SKM-1 treated with dmso at 0.1 percent for 144 hours (cell line): ENCODE measurements at regions not wholly inside any gene's neighbourhood (a gene's known extent, or its start where the extent isn't known, plus 50 kb on each side); places are given as distances from the start of the nearest gene placed in this dataset.
A peak's percentile ranks its signal among the peaks of the same experiment; 100 is the strongest.

ENCODE experiments used
- DNase-seq: peaks from one replicate; lab custom pipeline; 2025; ENCODE audit not compliant: unreplicated experiment; lab: John Stamatoyannopoulos, UW

DNA sequence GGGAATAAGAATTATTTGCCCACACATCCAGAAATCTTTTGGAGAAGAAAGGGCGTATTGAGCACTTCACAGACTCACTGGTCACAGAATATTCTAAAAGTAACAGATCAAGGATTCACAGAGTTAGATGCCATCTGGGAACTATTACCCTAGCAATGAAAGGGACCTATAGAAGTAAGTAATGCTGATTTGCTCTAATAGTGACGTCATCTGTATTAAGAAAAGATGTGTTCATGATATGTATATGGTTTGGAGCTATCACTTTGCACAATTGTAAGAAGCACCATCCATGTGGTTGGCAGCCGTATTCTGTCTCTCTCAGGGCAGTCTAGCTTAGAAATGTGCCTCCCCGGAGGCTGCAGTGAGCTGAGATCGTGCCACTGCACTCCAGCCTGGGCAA is 52.8 kb upstream of the SV2C start:
- no peak for DNase-seq

DNA sequence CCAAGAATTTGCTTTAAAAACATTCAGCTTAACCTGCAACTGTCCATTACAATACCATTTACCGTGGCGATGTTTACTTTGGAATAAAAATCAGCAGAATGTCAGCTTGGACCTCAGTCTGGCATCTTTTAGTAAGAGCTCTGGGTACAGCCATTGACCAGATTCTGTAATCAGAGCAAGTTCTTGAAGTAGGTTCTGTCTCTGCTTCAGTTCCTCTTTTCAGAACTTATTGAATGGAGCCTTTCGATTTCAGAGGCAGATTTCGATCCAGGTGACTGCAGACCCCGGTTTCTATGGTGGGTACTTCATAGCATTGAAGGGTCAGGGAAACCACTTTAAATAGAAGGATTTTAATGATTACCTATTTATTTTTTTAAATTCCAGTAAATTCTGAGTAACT is 53.4 kb upstream of the SV2C start:
- no peak for DNase-seq

DNA sequence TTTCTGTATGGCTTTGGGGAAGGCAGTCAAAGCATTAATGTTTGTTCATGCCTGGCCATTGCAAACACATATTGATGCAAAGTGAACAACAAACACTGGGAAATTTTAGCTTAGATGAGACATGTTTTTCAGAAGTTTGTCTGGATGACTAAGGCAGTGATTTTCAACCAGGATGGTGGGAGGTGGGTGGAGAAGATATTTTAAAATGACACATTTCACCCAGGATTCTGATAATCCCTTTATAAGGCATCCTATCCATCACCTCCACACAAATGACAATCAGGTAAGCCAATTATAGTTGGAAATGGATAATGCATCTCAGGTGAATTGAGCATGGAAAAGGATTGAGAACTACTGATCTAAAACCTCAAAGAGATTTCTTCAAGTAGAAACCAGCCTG is 57.4 kb upstream of the SV2C start:
- no peak for DNase-seq

DNA sequence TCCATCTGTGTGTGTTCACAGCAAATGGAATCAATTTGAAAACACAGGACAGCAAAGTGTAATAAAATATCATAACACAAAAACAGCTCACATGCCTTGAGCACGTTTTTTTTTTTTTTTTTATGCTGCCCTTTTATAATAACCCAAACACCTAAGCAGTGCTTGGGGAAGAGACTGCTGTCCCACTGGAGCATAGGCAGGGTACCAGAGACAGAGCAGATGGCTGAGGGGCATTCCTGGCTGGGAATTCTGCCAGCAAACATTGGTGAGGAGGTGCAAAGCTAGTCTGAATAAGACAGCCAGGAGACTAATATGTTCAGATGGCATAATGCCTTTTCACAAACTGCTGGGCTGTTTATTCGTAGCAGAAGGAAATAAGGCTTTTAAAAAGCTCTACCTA is 58.1 kb upstream of the SV2C start:
- DNase-seq = no peak

DNA sequence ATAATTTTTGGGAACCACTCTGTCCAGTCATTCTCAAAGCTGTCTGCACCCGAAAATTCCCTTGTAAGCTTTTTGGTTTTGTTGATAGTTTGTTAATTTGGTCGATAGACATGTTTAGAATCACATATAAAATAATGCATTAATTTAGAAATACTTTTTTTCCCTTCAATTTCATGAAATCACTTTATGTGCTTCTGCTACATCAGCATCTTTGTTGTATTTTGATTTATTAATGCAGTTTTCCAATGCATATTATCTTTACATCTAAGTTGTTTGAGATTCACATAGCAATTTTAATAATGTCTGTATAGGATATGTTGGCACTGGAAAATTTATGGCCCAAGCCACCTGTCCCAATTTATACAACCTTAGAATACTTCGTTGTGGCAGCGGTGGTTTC is 60.6 kb upstream of the SV2C start:
- no peak for DNase-seq

DNA sequence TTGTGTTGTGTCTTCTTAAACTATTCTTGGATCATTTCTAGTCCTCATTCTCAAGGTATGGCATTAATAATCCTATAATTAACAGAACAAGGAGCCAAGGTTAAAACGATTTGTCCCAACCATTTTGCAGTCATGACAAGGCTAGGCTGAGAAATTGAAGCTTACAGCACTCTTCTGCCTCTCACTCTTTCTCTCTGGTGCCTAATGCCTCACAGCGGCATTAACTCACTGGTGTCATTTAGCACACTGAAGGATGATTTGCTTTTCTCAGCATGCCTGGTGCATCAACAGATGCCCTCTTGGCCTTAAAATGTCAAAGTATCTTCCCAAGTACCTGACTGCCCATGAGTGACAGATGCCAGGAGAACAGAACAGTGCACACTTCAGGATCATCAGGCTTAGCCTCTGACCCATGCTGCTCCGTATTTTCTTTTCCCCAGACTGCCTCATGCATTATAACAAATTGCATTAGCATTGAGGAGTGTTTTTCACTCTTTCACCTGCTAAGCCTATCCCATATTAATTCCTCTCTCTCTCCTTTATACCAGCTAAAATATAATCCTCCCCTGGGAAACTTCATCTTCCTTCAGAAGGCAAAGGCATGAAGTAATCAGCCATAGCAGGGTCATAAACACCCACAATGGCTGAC is 61.1 kb upstream of the SV2C start:
- DNase-seq = no peak

DNA sequence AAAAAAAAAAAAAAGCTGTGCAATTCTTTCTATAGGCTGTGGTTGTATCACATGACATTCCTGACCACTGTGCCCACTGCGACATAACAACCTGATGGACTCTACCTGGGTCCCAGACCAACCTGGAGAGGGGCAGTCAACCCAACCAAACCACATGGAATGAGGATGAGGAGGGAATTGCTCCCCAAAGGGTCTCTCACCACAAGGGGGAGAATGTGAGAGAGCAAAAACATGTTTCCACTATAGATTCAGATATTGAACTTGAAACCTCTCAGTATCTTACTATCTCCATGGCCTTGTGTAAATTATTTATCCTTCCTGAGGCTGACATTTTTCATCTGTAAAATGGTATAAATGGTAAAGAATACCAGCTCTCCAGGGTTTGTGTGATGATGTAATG is 66.9 kb upstream of the SV2C start:
- no peak for DNase-seq

DNA sequence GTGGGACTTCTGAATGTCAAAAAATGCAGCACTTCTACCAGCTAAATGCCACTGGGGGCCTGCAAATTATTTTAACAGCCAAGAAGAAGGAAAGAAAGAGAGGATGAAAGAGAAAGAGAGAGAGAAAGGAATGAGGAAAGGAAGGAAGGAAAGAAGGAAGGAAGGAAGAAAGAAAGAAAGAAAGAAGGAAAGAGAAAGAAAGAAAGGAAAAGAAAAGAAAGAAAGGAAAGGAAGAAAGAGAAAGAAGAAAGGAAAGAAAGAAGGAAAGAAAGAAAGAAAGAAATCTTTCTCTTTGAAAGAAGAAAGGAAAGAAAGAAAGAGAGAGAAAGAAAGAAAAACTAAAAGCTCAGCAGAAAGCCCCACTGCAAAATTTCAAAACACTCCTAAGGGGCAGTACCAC is 69.2 kb upstream of the SV2C start:
- no peak for DNase-seq

DNA sequence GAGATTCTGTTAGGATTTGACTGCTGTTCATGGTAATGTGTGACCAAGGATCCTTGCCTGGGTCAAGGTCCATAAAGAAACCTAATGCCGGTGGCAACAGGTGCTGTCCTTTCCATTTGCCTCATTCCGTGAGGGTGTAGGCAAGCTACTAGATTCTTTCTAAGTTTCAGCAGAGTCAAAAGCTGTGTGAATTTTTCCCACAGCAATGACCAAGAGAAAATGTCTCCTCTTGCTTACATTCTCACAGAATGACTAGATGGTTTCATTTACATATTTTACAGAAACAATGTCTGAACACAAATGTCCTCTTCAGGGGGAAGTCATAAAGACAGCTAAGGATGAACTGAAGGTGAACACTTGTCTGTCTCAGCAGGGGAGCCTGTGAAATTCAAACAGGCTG is 75.3 kb upstream of the SV2C start:
- DNase-seq = no peak

DNA sequence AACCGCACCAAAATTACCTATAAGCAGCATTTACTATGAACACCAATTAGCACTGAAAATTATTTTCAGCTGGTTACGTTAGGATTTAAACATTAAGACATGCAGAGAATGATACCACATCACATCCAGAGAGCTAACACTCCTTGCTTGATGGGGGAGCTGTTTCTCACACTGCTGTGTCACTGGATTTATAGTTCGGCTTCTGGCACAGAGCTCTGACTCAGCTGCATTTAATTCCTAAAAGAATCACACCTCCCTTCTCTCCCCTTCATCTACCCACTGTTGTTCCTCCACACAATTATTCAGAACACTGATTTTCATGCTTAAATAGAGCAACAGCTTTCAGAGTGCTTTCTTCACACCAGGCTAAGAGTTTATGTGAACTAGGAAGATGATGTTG is 82.6 kb upstream of the SV2C start:
- no peak for DNase-seq

DNA sequence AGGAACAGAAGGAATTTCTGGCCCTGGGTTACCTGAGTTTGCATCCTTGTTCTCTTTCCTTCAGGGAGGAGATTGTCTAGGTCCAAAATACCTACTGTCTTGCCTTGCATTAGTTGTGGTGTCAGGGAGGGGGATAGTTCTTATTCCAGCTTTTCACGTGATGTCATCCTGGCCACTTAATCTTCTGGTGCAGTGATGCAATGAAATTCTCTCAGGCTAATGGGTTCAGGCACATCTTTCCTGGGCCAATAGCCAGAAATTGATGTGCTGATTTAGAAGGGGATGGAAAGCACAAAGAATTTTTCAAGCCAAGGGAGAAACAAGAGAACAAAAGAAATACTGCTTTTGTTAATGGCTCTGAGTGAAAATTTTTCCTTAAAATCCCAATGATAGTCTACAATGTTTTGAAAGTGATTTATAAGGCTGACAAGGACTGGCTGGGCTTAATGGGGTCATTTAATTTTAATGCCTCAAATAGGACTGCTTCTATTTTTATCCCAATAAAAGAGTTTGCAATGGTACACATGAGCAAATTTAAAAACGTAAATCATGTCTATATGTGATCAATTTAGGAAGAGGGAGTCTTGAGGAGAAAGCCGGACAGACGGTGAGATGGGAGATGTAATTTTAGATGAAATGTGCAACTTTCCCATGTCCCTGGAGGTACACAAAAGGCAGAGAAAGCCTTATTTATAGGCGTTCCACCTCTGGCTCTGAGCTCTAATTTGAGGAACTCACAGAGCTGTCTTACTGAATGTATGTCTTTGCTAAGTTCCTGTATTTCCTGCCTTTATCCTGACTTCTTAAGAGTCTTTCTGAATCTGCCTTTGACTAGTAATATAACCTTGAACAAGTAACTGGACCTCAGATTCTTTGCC is 89.3 kb upstream of the SV2C start:
- DNase-seq = peak; percentile 30

DNA sequence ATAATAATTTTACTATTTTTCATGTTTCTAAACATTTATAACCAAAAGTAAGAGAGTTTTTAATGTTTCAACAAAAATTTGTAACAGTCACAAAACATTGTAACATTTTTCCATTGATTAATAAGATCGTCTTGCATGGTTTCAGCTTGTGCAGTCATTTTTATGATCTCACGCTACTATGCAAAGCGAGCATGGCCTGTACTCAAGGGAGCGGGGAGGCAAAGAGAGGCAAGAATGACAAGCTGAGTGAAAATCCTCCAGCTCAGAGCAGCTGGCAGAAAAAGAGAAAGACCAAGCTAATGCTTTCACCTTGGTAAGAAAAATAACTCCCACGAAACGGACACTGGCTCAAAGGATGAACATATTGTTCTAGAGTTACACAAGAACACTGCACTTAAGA is 90.0 kb upstream of the SV2C start:
- DNase-seq = no peak

DNA sequence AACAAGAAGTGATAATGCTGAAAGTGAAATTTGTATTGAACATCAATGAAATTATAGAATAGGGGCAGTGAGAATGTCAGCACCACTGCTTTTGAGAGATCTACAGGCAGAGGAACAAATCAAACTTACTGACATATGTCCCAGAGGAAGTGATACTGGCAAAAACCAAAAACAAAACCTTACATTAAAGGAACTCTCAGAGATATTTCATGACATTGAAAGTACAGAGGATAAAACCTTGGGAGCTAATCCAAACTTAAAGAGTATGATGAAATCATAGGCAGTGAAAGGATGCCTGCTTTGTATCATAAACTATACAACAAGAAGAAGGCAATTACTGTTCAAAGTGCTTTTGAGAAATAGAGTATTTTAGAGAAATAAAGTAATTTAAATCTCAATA is 90.4 kb upstream of the SV2C start:
- DNase-seq = no peak

DNA sequence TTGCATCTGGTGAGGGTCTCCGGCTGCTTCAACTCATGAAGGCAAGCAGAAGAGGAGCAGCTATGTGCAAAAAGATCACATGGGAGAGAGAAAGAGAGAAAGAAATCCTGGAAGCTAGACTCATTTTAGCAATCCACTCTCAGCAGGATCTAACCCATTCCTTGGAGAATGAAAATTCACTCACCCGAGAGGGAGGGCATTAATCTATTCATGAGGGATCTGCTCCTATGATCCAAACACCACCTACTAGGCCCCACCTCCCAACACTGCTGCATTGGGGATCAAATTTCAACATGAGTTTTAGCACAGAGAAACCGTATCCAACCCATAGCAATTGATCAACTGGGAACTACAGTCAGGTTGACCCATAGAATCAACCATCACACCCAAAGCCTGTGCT is 98.1 kb upstream of the SV2C start:
- DNase-seq = no peak

DNA sequence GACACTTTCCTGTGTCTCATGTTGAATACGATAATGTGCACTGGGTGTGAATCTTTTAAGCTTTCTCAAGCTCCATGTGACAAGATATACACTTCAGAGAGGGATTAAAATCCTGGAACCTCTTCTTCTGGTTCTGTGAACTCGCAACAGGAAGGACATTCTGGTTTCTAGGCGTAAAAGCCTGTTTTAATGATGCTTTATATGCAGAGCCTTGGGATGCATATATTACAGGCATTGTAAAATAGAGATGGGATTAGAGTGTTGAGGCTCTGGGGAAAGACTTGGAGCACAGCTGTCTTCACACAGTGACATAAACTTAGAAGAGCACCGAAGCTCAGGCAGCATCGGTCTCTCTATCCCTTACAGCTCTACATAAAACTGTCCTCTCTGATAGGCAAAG is 107.7 kb upstream of the SV2C start:
- no peak for DNase-seq

DNA sequence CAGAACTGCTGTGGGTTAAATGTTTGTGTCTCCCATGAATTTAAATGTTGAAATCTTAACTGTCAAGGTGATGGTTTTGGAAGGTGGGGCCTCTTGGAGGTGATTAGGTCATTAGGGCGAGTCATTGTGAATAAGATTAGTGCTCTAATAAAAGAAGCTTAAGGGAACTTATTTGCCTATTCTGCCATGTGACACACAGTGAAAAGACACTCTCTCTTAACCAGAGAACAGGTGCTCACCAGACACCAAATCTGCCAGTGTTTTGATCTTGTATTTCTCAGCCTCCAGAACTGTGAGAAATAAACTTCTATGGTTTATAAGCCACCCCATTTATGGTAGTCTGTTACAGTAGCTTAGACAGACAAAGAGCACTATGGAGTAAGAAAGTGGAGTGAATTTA is 117.9 kb upstream of the SV2C start:
- DNase-seq = no peak

DNA sequence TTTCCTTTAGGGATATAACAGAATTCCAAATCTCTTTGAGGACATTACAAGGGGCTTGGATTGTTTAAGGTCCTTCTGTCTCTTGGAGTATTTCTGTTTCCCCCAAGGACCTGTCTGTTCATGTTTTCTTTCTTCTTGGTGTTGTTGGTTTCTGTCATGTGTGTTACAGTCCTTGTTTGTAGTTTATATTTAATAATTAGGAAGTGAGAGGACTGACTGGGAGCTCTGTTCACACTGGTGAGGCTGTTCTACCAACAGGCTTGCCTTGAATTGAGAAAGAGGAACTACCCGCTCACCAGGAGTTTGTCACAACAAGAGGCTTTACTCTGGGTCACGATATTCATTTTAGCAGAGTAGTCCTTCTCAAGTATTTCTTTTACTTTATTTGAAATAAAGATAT is 119.2 kb upstream of the SV2C start:
- peak; percentile 19 for DNase-seq

DNA sequence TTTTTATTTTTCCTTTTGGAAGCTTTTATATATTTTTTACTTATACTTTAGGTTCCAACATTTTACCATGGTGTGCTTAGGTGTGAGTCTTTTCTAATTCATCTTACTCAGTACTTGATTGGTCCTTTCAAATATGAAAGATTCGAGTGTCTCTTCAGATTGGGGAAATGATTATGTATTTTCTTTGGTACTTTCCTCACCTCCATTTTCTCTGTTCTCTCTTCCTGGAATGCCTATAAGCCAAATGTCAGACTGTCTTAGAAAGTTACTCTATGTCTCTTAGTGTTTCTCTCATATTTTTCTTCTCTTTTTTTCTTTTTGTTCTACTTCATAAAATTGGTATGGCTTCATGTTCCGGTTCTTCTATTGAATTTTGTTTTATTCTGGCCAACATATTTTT is 119.6 kb upstream of the SV2C start:
- no peak for DNase-seq

DNA sequence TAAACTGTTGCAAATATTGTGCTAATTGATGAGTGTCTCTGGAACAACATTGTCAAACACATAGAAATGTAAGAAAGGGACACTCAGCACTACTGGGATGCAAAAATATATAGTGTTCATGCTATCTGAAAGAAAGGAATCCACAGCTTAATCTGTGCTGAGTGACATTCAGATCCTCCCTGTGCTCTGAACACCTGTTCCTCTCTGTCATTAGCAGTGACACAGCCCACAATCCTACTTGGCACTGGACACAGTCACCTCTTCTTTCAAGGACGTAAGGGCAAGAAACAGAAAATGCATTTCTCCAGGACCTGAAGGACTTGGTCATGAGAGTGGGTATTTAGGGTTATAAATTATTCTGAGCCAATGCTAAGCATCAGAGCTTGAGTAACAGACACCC is 121.4 kb upstream of the SV2C start:
- no peak for DNase-seq

DNA sequence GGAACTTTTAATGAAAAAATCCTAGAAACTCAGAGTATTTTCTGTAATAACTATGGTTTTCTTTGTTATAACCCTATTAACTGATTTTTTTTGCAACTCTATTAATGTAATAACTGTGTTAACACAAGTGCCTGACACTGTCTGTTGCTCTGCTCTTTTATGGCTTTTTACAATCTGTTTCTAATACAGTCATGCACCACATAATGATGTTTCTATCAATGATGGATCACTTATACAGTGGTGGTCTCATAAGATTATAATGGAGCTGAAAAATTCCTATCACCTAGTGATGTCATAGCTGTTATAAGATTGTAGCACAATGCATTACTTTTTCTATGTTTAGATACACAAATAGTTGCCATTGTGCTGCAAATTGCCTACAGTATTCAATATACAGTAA is 123.1 kb upstream of the SV2C start:
- DNase-seq = no peak

DNA sequence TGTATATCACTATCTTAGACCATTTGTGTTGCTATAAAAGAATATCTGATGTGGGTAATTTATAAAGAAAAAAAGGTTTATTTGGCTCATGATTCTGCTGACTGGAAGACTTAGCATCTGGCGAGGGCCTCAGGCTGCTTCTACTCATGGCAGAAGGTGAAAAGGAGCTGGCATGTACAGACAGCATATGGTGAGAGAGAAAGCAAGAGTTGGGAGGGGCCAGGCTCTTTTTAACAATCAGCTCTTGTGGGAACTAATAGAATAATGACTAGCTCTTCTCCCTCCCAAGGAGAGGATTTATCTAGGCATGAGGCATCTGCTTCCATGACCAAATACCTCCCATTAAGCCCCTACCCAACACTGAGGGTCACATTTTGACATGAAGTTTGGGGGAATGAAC is 130.2 kb upstream of the SV2C start:
- DNase-seq = no peak

DNA sequence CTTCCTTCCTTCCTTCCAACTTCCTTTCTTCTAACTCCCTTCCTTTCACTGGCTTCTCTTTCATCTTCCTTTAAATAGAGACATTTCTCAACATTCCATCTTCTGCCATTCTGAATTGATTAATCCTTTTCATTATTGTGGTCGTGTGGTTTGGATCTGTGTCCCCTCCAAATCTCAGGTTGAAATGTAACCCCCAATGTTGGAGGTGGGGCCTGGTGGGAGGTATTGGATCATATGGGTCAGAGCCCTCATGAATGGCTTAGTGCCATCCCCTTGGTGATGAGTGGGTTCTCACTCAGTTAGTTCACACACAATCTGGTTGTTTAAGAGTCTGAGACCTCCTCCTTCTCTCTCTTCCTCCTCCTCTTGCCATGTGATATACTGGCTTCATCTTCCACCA is 130.9 kb upstream of the SV2C start:
- DNase-seq = no peak

DNA sequence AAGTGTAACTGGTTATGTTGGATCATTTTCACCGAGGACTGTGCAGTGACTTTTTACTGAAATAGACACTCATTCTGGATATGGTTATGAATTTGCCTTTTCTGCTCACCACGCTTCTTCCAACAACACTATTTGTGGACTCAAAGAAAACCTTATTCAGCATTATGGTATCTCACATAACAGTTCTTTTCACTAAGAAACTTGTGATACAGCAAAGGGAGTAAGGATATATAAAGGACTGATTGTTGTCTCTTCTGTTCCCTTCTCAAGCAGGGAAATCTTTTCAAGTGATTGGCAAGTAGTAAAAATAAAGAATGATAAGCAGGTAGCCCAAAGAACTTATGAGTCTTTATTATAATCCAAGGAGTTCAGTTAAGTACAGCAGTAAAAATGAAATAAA is 131.5 kb upstream of the SV2C start:
- DNase-seq = no peak
